ENCODE measurements at regions not wholly inside any gene's neighbourhood (a gene's known extent, or its start where the extent isn't known, plus 50 kb on each side); places are given as distances from the start of the nearest gene placed in this dataset.

GRCh38 chr20:60261333-60261732 is 303.1 kb downstream of the CDH26 start:
- 82% methylated on average over 3 of the region's 4 CpGs; no CpG with 5 or more reads in 1 of the 2 experiments for WGBS, 2 experiments (ENCODE audit: extremely low coverage in 1 of 2, insufficient coverage in 1 of 2, insufficient read length in 1 of 2, insufficient replicate concordance in 2 of 2, low coverage in 1 of 2, low lambda C conversion rate in 2 of 2, missing lambda C conversion rate in 1 of 2)
- Histone ChIP-seq H2BK15ac (ENCODE audit: low read length) (no peak overlapping the region), H4K91ac (replicated peaks; ENCODE audit: insufficient read length, low read length) (no peak overlapping the region), H2BK20ac (ENCODE audit: low read length) (no peak overlapping the region), H3K9ac (replicated peaks in 1 of 4; ENCODE audit: extremely low read depth in 1 of 4, low read depth in 3 of 4, low read length in 3 of 4) (no peak overlapping the region), H3K27ac (ENCODE audit: low read depth, low read length) (no peak overlapping the region), H3K23me2 (ENCODE audit: low read depth, low read length) (no peaks in the 10 kb centered on the region), H4K8ac (ENCODE audit: extremely low read depth, insufficient read depth, low read length) (no peak overlapping the region), H3K27me3 (replicated peaks in 1 of 4; ENCODE audit: control insufficient read depth in 3 of 4, extremely low read depth in 1 of 4, insufficient read depth in 3 of 4, low read length in 3 of 4) (peaks cover 0 to 2% (median 0%) of the 10 kb centered on the region in 4 experiments; a peak in 4 of 7 replicates), H3K14ac (ENCODE audit: insufficient read length) (no peak overlapping the region), H3K9me3 (ENCODE audit: insufficient read depth in 2 of 2, low read depth in 1 of 2, low read length in 1 of 2) (peaks cover 0 to 3% of the 10 kb centered on the region in 2 experiments; a peak in 1 of 4 replicates), H2BK120ac (replicated peaks; ENCODE audit: low read depth, low read length) (no peak overlapping the region), H3K79me1 (ENCODE audit: low read depth, low read length) (no peaks in the 10 kb centered on the region), H3K4me3 (ENCODE audit: extremely low read depth in 1 of 4, insufficient read depth in 2 of 4, low read depth in 3 of 4, low read length in 4 of 4) (no peak overlapping the region), H3K36me3 (ENCODE audit: control insufficient read depth in 2 of 4, insufficient read depth in 4 of 4, low read length in 3 of 4) (no peaks in the 10 kb centered on the region), H3K23ac (ENCODE audit: insufficient read length) (no peak overlapping the region), H4K5ac (ENCODE audit: insufficient read length, low read depth, low read length) (no peak overlapping the region), H3K18ac (ENCODE audit: extremely low read depth, low read length) (no peak overlapping the region), H3K56ac (replicated peaks; ENCODE audit: insufficient read length, low read depth, low read length) (no peak overlapping the region), H3K4me1 (replicated peaks in 1 of 4; ENCODE audit: control insufficient read depth in 3 of 4, insufficient read depth in 4 of 4, low read length in 3 of 4) (no peaks in the 10 kb centered on the region), H2AFZ (ENCODE audit: low read length) (no peak overlapping the region), H3K79me2 (ENCODE audit: control insufficient read depth in 1 of 2, insufficient read depth in 2 of 2, low read length in 2 of 2) (no peaks in the 10 kb centered on the region), H2AK5ac (ENCODE audit: low read depth, low read length) (no peak overlapping the region), H4K20me1 (replicated peaks in 1 of 2; ENCODE audit: control insufficient read depth in 1 of 2, insufficient read depth in 2 of 2, low read length in 2 of 2) (no peaks in the 10 kb centered on the region), H3K4ac (replicated peaks; ENCODE audit: insufficient read length, low read depth, low read length) (no peak overlapping the region), H3K4me2 (ENCODE audit: insufficient read depth in 1 of 2, low read depth in 2 of 2, low read length in 2 of 2) (no peak overlapping the region), H2BK5ac (ENCODE audit: low read depth, low read length) (no peak overlapping the region), H2BK12ac (ENCODE audit: low read depth, low read length) (no peak overlapping the region)
- DNase-seq (ENCODE audit: low read depth in 1 of 2, low spot score in 2 of 2) (no peak), FAIRE-seq (no peak)
- CTCF ChIA-PET (ENCODE audit: partially characterized antibody), result no interaction called here
- POLR2A ChIA-PET (ENCODE audit: partially characterized antibody), result no interaction called here
- no peak for TF ChIP-seq RAD21 (IDR thresholded peaks at IDR 0.05 in 1 of 2, conservative IDR thresholded peaks at IDR 0.05 in 1 of 2; ENCODE audit: low read depth in 2 of 2, low read length in 2 of 2)
- no peak for TF ChIP-seq GABPA (IDR thresholded peaks at IDR 0.05; ENCODE audit: borderline replicate concordance, insufficient read depth, low read length)
- TF ChIP-seq ZNF274 (IDR thresholded peaks at IDR 0.05; ENCODE audit: borderline replicate concordance, extremely low read depth, low read length), result no peak
- TF ChIP-seq KDM4A (IDR thresholded peaks at IDR 0.05; ENCODE audit: low read depth, low read length, severe bottlenecking), result no peak
- TF ChIP-seq SRF (IDR thresholded peaks at IDR 0.05; ENCODE audit: low read depth, low read length), result no peak
- TF ChIP-seq TCF12 (IDR thresholded peaks at IDR 0.05; ENCODE audit: low read depth, low read length), result no peak
- TF ChIP-seq TAF7 (optimal IDR thresholded peaks at IDR 0.05; ENCODE audit: borderline replicate concordance, low read depth, low read length), result no peak
- TF ChIP-seq CHD2 (IDR thresholded peaks at IDR 0.05; ENCODE audit: low read length), result no peak
- no peak for TF ChIP-seq JUND (IDR thresholded peaks at IDR 0.05; ENCODE audit: low read length)

Data from H1 (cell line).